A549 (cell line): ENCODE measurements at regions not wholly inside any gene's neighbourhood (a gene's known extent, or its start where the extent isn't known, plus 50 kb on each side); places are given as distances from the start of the nearest gene placed in this dataset.

ENCODE experiments used
- ATAC-seq, 2 experiments: fragments of 200-7000 bp in 1 of 2; fragments of >200 bp in 1 of 2; cut with Nextera tagmentation in 1 of 2; cut with Tn5 transposase in 1 of 2; 3 replicates each; pipeline versions ENCODE4 v1.8.0 to v1.9.1; 2018 to 2020; ENCODE audit warnings: mild to moderate bottlenecking in 1 of 2, moderate library complexity in 1 of 2
- CTCF ChIA-PET: fragments of 300-600 bp; sonication (Branson Sonifier 250); formaldehyde crosslinking; extraction: SDS; loops from one replicate; lab custom pipeline; 2021; ENCODE audit warnings: antibody characterized with exemption, inconsistent platforms; lab: Yijun Ruan, JAX
- POLR2A ChIA-PET: fragments of 350-600 bp; formaldehyde crosslinking; extraction: SDS; loops from one replicate; lab custom pipeline; 2021; ENCODE audit warnings: antibody characterized with exemption, inconsistent platforms; lab: Yijun Ruan, JAX
- DNase-seq, 2 experiments: peaks; one replicate each; pipeline versions ENCODE4 v3.0.0 to v3.0.0-alpha.2; 2011 to 2016; ENCODE audit warnings: low read depth in 1 of 2, low spot score in 1 of 2
- FAIRE-seq: peaks from 2 replicates; lab custom pipeline; 2011; peaks lifted over from hg19 to GRCh38; lab: Jason Lieb, UNC
- H3K27ac ChIP-seq, 2 experiments: fragments of >200 bp; sonication (Bioruptor Twin); formaldehyde crosslinking; 3 replicates each; pipeline ENCODE4 v1.5.1; 2016 to 2017
- H3K4me1 ChIP-seq: fragments of >200 bp; sonication (Bioruptor Twin); formaldehyde crosslinking; 3 replicates; pipeline ENCODE4 v1.6.1; 2016
- H3K4me2 ChIP-seq: fragments of >200 bp; sonication (Bioruptor Twin); formaldehyde crosslinking; 3 replicates; pipeline ENCODE4 v1.6.1; 2016
- H3K4me3 ChIP-seq: fragments of >200 bp; sonication (Bioruptor Twin); formaldehyde crosslinking; 3 replicates; pipeline ENCODE4 v1.5.1; 2016
- H3K9me3 ChIP-seq: fragments of >200 bp; sonication (Bioruptor Twin); formaldehyde crosslinking; 3 replicates; pipeline ENCODE4 v1.6.1; 2016
- BHLHE40 ChIP-seq: IDR thresholded peaks from 2 replicates; pipeline ENCODE4 v1.6.1; 2012; ENCODE audit warnings: low read depth, low read length, inconsistent platforms
- CBX8 ChIP-seq: fragments of 200-600 bp; sonication (generic); IDR thresholded peaks from 2 replicates; pipeline ENCODE4 v1.6.1; 2016
- EHF ChIP-seq: fragments of 250-450 bp; sonication (Bioruptor Pico); IDR thresholded peaks from 2 replicates; pipeline ENCODE4 v1.5.0; 2020; ENCODE audit warnings: mild to moderate bottlenecking
- EHMT2 ChIP-seq: fragments of 200-600 bp; sonication (generic); IDR thresholded peaks from 2 replicates; pipeline ENCODE4 v1.6.1; 2016; ENCODE audit warnings: antibody characterized with exemption, low read depth, mild to moderate bottlenecking, moderate library complexity
- EP300 ChIP-seq, 2 experiments: fragments of >200 bp; sonication (Bioruptor Twin); formaldehyde crosslinking; IDR thresholded peaks; 2 replicates in 1 of 2; 3 replicates in 1 of 2; pipeline ENCODE4 v1.6.1; 2016 to 2017
- GATA3 ChIP-seq: IDR thresholded peaks from 2 replicates; pipeline ENCODE4 v1.6.1; 2012; ENCODE audit warnings: borderline replicate concordance
- HOXA7 ChIP-seq: fragments of 250-450 bp; sonication (Bioruptor Pico); IDR thresholded peaks from 2 replicates; pipeline ENCODE4 v1.5.0; 2020; ENCODE audit warnings: mild to moderate bottlenecking, moderate library complexity
- KDM1A ChIP-seq: fragments of 200-600 bp; sonication (generic); IDR thresholded peaks from 2 replicates; pipeline ENCODE4 v1.6.1; 2016; ENCODE audit warnings: low read depth, mild to moderate bottlenecking
- MAFK ChIP-seq: fragments of 450-650 bp; IDR thresholded peaks from 2 replicates; pipeline ENCODE4 v1.6.1; 2014; ENCODE audit not compliant: partially characterized antibody
- MAZ ChIP-seq: fragments of 150-350 bp; IDR thresholded peaks from 2 replicates; pipeline ENCODE4 v1.6.1; 2014; ENCODE audit warnings: antibody characterized with exemption, low read depth, low read length, borderline replicate concordance
- NPAS2 ChIP-seq: fragments of 250-450 bp; sonication (Bioruptor Pico); IDR thresholded peaks from 2 replicates; pipeline ENCODE4 v1.8.0; 2022; ENCODE audit warnings: mild to moderate bottlenecking, moderate library complexity, borderline replicate concordance
- PHF8 ChIP-seq: fragments of 200-600 bp; sonication (generic); IDR thresholded peaks from 2 replicates; pipeline ENCODE4 v1.6.1; 2016; ENCODE audit warnings: low read depth, mild to moderate bottlenecking, antibody characterized with exemption, moderate library complexity, borderline replicate concordance
- POLR2A ChIP-seq: IDR thresholded peaks from 2 replicates; pipeline ENCODE4 v1.6.1; 2012; ENCODE audit warnings: mild to moderate bottlenecking, low read length
- POLR2AphosphoS2 ChIP-seq: conservative IDR thresholded peaks from 2 replicates; pipeline ENCODE4 v1.6.1; 2012; ENCODE audit warnings: low read length, improper control_type of control experiment, inconsistent platforms
- RAD21 ChIP-seq, 2 experiments: fragments of >200 bp in 1 of 2; sonication (Bioruptor Twin) in 1 of 2; formaldehyde crosslinking in 1 of 2; IDR thresholded peaks in 1 of 2; conservative IDR thresholded peaks in 1 of 2; 2 replicates in 1 of 2; 3 replicates in 1 of 2; pipeline ENCODE4 v1.6.1; 2012 to 2018; ENCODE audit warnings: inconsistent platforms in 1 of 2
- SREBF2 ChIP-seq: fragments of 450-650 bp; IDR thresholded peaks from 2 replicates; pipeline ENCODE4 v1.6.1; 2014; ENCODE audit warnings: mild to moderate bottlenecking, moderate library complexity
- TP53 ChIP-seq: fragments of 250-450 bp; sonication (Bioruptor Pico); IDR thresholded peaks from 2 replicates; pipeline ENCODE4 v1.5.0; 2021; ENCODE audit warnings: mild to moderate bottlenecking, moderate library complexity
- ZFP36 ChIP-seq: fragments of 450-650 bp; IDR thresholded peaks from 2 replicates; pipeline ENCODE4 v1.6.1; 2014; ENCODE audit warnings: borderline replicate concordance; ENCODE audit not compliant: partially characterized antibody
- WGBS: methylation state at CpG from one replicate; pipeline ENCODE4 v1.1.6; 2017; ENCODE audit errors: missing lambda C conversion rate; 5-methylcytosine and 5-hydroxymethylcytosine counted together
- TF ChIP-seq, protein P1 (sequence below): fragments of 250-450 bp; sonication (Bioruptor Pico); IDR thresholded peaks from 2 replicates; pipeline ENCODE4 v1.5.0; 2020; ENCODE audit warnings: low read depth, mild to moderate bottlenecking, moderate library complexity
- TF ChIP-seq, protein P2 (sequence below): fragments of >200 bp; sonication (Bioruptor Twin); formaldehyde crosslinking; IDR thresholded peaks from 3 replicates; pipeline ENCODE4 v1.6.1; 2016
- TF ChIP-seq, protein P3 (sequence below): fragments of 250-450 bp; sonication (Bioruptor Pico); IDR thresholded peaks from 2 replicates; pipeline ENCODE4 v1.5.0; 2021; ENCODE audit warnings: mild to moderate bottlenecking, moderate library complexity, borderline replicate concordance
- TF ChIP-seq, protein P4 (sequence below): IDR thresholded peaks from 2 replicates; pipeline ENCODE4 v1.6.1; 2012
- TF ChIP-seq, protein P5 (sequence below): fragments of 450-650 bp; IDR thresholded peaks from 2 replicates; pipeline ENCODE4 v1.6.1; 2014; ENCODE audit warnings: antibody characterized with exemption
- TF ChIP-seq, protein P6 (sequence below): fragments of >200 bp; sonication (Bioruptor Twin); formaldehyde crosslinking; IDR thresholded peaks from 2 replicates; pipeline ENCODE4 v1.6.1; 2016

DNA sequence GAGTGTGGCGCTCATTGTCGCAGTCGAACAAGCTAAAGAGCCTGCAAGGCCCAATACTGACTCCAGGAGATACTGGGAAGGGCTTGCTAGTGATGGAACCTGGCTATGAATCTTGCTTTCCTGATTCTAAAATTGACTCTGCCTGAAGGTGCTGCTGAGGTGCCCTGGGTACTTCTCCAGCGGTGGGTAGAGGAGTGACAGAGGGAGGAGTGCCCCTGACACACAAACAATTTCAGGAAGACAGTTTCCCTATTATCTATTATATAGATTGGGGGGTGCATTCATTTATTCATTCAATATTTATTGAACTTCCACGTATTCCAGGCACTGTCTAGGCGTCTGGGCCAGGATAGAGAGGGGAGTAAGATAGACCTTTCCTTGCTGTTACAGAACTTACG is 339.2 kb upstream of the GATB start:
- 96% methylated on average over 7 of the region's 7 CpGs for WGBS
- POLR2A ChIA-PET, result no interaction called here
- Histone ChIP-seq H3K4me1 (peaks cover 32% of the 10 kb centered on the region), H3K9me3 (no peaks in the 10 kb centered on the region), H3K4me3 (no peak overlapping the region), H3K27ac (no peak overlapping the region), H3K4me2 (no peak overlapping the region)
- TF ChIP-seq CBX8, result no peak
- no peak for TF ChIP-seq NPAS2
- TF ChIP-seq, protein P1, sequence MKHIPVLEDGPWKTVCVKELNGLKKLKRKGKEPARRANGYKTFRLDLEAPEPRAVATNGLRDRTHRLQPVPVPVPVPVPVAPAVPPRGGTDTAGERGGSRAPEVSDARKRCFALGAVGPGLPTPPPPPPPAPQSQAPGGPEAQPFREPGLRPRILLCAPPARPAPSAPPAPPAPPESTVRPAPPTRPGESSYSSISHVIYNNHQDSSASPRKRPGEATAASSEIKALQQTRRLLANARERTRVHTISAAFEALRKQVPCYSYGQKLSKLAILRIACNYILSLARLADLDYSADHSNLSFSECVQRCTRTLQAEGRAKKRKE, result no peak
- no peak for TF ChIP-seq KDM1A
- TF ChIP-seq MAZ, result no peak
- TF ChIP-seq EHF (CRISPR knock-in tag), result no peak
- no peak for TF ChIP-seq SREBF2
- TF ChIP-seq MAFK, result no peak
- FAIRE-seq (no peak), DNase-seq (no peak), ATAC-seq (no peak)
- CTCF ChIA-PET, result no interaction called here

DNA sequence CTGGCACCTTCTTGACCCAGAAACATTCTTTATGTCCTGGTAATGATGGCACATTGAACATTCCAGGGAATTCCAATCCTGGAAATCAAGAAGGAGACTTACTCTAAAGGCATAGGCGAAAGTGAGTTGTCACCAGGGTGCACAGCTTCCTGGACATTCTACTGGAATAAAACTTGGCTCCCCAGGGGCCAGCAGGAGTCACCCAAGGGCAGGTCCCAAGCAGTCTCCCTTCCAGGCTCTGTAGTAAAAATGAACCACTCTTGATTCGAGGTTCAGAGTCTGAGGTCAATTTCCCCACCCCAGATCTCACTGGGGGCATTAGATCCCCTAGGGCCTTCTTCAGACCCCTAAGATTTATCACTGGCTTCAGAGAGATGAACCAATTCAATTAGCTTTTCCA is 338.7 kb upstream of the GATB start:
- no peak overlapping the region for H3K27ac ChIP-seq

DNA sequence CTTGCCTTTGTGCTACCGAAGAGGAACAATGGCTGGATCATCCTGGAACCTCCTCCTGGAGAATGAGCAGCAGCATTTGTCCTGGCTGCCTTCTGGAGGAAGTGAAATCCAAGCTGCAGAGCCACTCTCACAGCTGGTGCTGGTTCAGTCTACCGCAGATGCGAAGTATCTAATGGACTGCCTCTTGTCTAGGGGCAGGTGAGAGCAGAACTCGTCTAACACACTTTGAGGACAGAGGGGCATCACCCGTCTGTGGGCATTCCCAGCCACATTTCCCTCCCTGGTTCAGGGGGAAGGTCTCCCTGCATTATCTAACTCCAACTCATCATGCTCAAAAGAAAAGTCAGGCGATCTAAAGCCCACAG is 338.2 kb upstream of the GATB start:
- WGBS, result 90% methylated on average over 4 of the region's 6 CpGs
- POLR2A ChIA-PET, result no interaction called here
- CTCF ChIA-PET, result no interaction called here
- DNase-seq (no peak), ATAC-seq (no peak), FAIRE-seq (no peak)
- H3K4me2 ChIP-seq, result no peak overlapping the region
- no peak for TF ChIP-seq HOXA7 (CRISPR knock-in tag)
- TF ChIP-seq, protein P2, sequence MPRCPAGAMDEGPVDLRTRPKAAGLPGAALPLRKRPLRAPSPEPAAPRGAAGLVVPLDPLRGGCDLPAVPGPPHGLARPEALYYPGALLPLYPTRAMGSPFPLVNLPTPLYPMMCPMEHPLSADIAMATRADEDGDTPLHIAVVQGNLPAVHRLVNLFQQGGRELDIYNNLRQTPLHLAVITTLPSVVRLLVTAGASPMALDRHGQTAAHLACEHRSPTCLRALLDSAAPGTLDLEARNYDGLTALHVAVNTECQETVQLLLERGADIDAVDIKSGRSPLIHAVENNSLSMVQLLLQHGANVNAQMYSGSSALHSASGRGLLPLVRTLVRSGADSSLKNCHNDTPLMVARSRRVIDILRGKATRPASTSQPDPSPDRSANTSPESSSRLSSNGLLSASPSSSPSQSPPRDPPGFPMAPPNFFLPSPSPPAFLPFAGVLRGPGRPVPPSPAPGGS, result no peak
- TF ChIP-seq EP300 (IDR thresholded peaks at IDR 0.05), result no peak
- TF ChIP-seq, protein P3, sequence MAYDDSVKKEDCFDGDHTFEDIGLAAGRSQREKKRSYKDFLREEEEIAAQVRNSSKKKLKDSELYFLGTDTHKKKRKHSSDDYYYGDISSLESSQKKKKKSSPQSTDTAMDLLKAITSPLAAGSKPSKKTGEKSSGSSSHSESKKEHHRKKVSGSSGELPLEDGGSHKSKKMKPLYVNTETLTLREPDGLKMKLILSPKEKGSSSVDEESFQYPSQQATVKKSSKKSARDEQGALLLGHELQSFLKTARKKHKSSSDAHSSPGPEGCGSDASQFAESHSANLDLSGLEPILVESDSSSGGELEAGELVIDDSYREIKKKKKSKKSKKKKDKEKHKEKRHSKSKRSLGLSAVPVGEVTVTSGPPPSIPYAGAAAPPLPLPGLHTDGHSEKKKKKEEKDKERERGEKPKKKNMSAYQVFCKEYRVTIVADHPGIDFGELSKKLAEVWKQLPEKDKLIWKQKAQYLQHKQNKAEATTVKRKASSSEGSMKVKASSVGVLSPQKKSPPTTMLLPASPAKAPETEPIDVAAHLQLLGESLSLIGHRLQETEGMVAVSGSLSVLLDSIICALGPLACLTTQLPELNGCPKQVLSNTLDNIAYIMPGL, result no peak
- no peak for TF ChIP-seq POLR2AphosphoS2
- no peak for TF ChIP-seq ZFP36
- no peak for TF ChIP-seq PHF8
- no peak for TF ChIP-seq GATA3
- no peak for TF ChIP-seq EHMT2
- TF ChIP-seq TP53, result no peak
- no peak for TF ChIP-seq MAFK
- TF ChIP-seq SREBF2, result no peak
- TF ChIP-seq POLR2A, result no peak
- TF ChIP-seq EHF (CRISPR knock-in tag), result no peak
- TF ChIP-seq, protein P4, sequence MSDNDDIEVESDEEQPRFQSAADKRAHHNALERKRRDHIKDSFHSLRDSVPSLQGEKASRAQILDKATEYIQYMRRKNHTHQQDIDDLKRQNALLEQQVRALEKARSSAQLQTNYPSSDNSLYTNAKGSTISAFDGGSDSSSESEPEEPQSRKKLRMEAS, result no peak
- TF ChIP-seq, protein P5, sequence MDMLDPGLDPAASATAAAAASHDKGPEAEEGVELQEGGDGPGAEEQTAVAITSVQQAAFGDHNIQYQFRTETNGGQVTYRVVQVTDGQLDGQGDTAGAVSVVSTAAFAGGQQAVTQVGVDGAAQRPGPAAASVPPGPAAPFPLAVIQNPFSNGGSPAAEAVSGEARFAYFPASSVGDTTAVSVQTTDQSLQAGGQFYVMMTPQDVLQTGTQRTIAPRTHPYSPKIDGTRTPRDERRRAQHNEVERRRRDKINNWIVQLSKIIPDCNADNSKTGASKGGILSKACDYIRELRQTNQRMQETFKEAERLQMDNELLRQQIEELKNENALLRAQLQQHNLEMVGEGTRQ, result no peak
- TF ChIP-seq CBX8, result no peak
- TF ChIP-seq RAD21 (conservative IDR thresholded peaks at IDR 0.05 in 1 of 2, IDR thresholded peaks at IDR 0.05 in 1 of 2), result no peak
- no peaks in the 10 kb centered on the region for H3K9me3 ChIP-seq
- peaks cover 27% of the 10 kb centered on the region for H3K4me1 ChIP-seq
- no peak overlapping the region for H3K4me3 ChIP-seq
- H3K27ac ChIP-seq, result no peak overlapping the region

More for the DNA sequence above, 338.7 kb upstream of the GATB start:
- DNase-seq (no peak), FAIRE-seq (no peak), ATAC-seq (no peak)
- ChIA-PET CTCF (no interaction called here), POLR2A (no interaction called here)
- H3K9me3 ChIP-seq, result no peaks in the 10 kb centered on the region
- WGBS, result 58% methylated on average over 2 of the region's 2 CpGs
- H3K4me1 ChIP-seq, result peaks cover 28% of the 10 kb centered on the region
- H3K4me3 ChIP-seq, result no peak overlapping the region
- no peak overlapping the region for H3K4me2 ChIP-seq
- TF ChIP-seq RAD21 (conservative IDR thresholded peaks at IDR 0.05 in 1 of 2, IDR thresholded peaks at IDR 0.05 in 1 of 2) (peak in 1 of 2 experiments; percentile 6; a peak in 1 of 5 replicates), BHLHE40 (no peak)
- TF ChIP-seq, protein P6, sequence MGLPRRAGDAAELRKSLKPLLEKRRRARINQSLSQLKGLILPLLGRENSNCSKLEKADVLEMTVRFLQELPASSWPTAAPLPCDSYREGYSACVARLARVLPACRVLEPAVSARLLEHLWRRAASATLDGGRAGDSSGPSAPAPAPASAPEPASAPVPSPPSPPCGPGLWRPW, result no peak
